ENCODE measurements at regions not wholly inside any gene's neighbourhood (a gene's known extent, or its start where the extent isn't known, plus 50 kb on each side); places are given as distances from the start of the nearest gene placed in this dataset.
"Not testable (repeated sequence)": the region's sequence is repeated elsewhere in the genome, so short reads cannot be mapped to it uniquely, and the experiment has no call there.

DNA sequence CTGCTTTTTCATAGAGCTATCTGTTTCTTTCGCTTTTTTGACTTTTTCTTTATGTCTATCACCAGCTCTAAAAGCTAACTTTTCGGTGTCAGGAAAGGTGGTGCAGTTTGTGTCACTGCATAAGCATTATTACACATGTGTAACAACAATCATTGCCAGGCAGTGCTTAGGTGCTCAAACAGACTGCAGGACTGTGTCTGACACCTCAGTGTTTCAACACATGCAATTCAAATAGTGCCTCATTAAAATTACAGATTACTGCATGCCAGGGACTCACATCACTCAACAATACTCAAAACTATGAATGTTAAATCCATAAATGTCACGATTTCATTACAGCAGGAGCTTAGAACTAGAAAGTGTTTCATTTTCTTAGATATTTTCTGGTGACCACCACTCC, 265.3 kb upstream of the SMIM30 start:
- DNase-seq = no peak

DNA sequence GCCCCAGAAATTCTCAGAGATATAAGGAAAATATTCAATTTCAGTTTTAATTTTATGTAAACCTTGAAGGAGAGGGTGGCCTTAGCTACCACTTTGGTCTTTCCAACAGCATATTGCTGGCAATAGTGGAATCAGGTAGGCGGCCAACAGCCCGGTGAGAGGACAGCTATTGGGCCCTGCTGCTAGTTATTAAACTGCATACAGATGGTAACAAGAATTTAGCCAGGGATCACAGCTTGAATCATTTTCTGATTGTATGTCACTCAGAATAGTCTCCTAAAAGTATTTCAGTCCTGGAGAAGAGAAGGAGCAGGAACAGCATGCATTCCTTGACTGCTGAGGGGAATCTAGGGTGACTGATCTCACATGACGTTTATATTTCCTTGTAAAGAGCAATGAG, 261.4 kb upstream of the SMIM30 start:
- peak in 1 of 14 donors; percentile 7 for DNase-seq

DNA sequence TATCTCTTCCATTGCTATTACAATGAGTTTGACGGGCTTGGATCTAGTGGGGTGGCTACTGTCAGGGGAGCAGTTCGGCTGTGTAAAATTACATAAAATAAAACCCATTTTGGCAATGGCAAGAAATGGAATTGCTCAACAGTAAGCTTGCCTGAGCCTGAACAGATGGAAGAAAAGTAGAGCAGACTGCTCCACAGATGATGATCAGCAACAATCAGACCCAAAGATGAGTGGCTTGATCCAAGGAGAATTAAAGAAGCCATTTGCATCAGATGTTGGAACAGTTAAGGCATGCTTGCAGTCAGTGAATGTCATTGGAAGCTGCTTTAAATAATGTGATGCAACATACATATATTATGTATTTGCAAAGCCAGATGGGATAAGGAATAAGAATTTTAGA, 256.6 kb upstream of the SMIM30 start:
- DNase-seq = no peak

DNA sequence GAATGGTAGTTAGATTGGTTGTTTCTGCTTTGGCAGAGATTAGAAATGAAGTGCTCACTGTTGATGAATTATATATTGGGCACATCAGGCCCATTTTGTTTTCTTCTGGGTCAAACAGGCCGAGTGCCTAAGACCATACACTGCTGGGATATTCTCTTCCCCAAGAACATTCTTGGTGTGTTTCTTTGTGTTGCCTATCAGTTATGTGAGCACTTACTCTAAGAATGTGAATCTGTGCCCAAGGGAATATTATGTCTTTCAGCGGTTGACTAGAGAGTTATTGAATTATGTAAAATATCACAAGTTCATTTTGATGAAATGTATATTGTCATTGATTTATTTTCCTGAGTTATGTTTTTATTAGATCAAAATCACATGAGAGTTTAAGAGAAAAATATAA, 255.5 kb upstream of the SMIM30 start:
- no peak for DNase-seq

DNA sequence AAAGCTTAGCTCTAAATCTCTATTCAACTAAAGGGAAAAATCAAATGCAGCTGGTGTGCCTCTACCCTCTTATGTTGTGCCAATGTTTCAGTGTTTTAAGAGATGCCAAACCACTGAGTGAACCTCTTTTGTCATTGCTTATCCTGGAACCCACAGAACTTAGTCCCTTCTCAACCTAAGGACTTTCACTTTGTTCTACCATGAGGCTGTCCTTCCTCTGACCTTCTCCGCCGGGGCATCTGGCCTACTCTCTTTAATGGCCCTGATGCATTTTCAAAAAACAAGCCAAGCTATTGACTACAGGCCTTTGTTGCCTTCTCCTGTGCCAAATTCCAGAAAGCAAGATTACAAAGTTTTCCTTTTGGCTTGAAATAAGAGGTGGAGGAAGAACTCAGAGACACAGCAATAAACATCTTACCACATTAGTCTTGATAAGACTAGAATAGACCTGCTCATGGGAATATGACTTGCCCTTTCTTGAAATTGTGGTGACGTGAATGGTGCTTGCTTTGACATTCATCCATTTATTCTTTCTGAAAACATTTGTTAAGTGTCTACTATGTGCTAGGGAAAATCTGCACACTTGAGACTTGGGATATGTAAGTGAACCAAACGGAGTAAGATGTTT, 253.2 kb upstream of the SMIM30 start:
- DNase-seq = no peak

DNA sequence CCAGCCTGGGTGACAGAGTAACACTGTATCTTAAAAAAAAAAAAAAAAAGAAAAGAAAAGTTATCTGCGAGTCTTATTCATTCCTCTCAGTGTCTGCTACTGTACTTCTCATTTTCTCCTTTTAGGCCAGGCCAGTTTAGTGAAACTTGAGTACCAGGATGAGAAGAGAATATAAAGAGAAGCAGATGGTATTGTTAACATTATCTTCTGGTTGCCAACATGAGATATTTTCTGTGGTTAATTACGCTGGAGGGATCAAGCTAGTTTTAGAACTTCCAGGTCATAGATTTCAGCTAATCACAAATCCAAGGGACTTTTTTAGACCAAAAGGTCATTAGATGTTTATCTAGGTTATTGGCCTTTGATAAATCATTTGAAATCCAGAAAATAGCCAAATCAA, 252.6 kb upstream of the SMIM30 start:
- no peak for DNase-seq

DNA sequence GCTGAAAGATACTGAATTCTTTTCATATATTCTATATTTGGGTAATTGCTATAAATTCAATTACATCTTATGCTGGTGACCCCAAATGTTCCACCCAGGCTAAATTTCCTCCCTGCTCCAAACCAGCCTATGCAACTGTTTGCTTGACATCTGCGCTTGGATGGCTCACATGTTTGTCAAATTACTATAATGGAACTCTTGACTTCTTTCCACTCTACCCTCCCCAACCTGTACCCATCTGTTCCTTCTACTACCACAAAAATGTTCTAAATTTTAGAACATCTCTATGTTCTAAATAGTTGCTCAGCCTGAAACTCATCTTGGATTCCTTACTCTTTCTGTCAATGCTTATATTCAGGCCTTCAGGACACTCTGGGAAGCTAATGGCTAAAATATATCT, 249.9 kb upstream of the SMIM30 start:
- no peak for DNase-seq

DNA sequence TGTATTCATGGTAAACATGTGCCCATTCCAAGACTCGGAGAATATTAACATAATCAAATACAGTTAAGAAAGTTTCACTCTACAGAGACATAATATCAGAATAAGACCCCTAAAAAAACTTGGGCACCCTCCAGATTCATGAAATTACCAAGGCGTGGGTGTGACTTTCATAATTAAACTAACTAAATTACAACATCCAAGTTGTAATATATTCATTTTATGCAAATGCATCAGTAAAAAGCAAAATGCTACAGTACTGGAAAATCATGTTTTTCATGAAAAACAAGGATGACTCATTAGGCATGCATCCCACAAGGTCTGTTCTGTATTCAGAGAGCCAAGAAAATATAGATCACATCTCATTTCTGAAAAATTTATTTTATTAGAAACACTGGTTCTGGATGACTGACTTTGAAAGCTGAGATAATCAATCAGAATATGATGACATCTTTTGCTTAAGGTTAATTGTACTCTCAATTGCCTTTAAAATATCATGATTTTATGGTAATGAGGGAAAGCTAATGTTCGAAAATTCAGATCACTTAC, 248.8 kb upstream of the SMIM30 start:
- DNase-seq = no peak

DNA sequence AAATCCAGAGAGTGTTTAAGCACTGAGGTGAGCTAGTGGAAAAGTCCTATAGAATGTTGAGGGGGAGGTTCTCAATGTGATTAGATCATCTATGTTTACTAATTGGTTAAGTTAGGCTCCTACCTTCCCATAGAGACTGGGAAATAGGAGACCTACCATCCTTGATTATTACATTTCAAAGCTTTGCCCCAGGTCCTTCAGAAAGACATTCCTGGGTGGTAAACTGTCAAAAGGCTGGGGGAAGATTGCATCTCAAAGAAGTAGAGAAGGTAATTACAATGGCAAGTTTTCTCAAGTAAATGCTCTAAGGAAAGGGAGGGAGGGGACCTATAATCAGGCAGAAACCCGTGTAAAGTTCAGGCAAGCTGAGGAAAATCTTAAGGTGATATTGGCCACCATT, 247.8 kb upstream of the SMIM30 start:
- DNase-seq = no peak

DNA sequence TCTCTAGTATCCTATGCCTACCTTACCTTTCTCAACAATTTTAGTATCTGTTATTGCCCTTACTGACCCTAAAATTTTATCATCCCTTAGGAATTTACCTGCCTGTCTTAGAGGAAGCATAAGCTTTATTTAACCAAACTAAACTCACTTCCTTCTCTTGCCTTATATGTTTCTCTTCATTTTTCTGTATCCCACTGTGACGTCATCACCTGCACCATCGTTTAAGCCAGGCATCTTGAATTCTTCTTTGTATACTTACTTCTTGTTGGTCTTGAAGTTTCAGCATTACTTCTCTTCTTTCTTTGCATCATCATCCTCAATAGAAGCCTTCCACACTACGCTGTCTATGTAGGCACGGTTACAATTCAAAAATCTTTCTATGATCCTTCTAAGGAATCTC, 231.0 kb upstream of the SMIM30 start:
- DNase-seq = no peak

DNA sequence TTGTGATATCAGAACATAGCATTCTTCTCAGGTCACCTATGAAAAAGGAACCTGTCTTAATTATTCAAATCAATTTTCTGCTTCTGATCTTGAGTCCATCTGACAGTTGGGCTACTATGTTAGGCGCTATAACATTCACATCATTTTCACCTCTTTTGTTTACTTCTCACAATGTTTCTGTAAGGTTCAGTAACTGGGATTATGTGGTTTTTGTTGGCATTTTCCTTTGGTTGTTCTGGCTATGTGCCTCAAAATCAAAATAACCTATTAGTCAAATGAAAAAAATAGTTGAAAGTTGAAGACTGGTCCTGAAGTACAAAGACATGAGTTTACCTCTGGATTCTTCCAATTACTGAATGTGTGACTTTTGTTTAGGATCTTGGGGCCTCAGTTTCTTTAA, 221.3 kb upstream of the SMIM30 start:
- no peak for DNase-seq

DNA sequence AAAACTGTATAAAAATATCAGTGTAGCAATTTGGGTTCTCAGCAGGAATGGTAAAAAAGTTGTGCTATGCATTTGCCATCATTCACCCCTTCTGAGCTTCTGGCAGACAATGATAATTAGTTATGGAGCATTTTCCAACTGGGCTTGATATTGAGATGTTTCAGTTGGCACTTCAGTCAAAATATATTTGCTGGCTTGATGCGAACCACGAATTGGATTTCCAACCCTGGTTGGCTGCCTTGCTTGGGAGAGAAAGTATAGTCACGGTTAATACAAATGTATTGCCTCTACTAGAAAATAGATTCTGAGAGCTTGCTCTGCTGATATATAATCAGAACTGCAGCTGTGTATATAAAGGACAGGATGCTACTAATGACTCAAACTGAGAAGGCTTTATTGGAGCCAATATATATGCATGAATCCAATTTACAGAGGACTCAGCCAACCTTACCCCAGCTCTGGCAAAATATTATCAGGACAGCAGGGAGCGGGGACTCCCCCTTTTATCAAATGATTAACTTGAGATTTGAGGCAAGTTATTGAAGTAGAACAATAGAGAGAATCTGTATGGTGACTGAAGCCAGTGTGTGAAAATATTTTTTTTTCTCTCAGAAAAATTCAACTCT, 219.8 kb upstream of the SMIM30 start:
- DNase-seq = no peak

DNA sequence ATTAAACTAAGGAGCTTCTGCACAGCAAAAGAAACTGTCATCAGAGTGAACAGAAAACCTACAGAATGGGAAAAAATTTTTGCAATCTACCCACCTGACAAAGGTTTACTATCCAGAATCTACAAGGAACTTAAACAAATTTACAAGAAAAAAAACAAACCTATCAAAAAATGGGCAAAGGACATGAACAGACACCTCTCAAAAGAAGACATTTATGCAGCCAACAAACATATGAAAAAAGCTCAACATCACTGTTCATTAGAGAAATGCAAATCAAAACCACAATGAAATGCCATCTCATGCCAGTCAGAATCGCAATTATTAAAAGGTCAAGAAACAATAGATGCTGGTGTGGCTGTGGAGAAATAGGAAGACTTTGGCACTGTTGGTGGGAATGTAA, 218.5 kb upstream of the SMIM30 start:
- not testable (repeated sequence) for DNase-seq

DNA sequence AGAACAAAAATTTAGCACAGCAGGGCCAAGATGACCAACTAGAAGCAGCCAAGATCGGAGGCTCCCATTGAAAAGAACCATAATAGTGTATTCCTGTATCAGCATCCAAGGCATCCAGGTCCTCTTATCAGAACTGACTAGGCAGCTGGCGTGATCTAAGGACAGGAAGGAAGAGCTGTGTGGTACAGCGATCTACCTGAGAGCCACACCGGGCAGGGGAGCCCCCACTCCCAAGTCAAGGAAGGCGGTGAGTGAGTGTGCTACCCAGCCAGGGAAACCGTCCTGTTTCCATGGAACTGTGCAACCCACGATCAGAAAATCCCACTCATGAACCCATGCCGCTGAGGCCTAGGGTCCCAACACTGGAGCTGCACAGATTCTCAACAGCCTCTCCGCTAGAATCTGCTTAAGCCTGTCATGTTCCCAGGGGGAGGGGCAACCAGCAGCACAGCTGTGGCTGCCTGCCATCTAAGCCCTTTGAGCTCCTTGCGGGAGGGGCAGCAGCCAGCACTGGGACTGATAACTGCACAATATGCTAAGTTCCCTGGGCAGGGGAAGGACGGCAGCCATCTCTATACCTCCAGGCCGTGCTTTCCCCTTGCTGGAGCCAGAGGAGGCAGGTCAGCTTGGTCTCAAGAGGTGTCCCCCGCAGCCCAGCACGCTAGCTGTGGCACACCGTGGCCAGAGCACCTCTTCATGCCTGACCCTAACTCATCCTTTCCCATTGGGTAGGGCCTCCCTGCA, 213.0 kb upstream of the SMIM30 start:
- no peak for DNase-seq

DNA sequence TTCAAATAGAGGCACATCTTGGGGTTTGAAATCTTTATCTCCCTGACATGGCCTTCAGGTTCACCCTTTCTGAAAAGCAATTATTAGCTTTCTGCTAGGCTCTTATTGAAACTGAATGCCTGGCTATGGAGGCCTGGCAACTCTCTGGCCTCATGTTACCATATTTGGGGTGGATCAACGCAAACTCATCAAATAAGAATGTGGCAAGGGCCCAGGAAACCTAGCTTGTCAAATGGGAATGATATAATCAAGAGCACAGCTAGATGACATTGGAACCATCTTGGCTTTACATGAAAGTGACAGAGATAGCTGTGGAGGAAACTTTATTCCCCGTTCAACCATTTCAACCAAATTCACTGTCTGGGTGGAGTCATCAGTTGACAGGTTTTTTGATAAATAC, 202.8 kb upstream of the SMIM30 start:
- DNase-seq = no peak

DNA sequence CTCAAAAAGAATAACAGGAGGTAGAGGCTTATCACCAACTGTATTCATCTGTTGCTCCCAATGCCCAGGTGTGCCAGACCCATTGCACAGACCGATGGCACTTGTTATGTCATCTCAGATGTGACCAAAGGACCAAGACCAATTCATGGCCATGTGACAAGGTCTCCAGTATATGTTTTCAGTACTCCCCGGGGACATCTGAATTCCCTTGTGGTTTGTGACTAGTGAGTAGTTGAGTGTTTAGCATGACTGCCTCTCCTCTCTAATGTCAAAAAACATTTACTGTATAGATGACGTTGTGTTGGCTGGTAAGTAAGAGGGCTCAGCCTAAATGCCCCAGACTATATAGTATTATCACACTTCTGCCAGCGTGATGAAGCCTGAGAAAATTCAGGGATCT, 202.1 kb upstream of the SMIM30 start:
- DNase-seq = no peak

DNA sequence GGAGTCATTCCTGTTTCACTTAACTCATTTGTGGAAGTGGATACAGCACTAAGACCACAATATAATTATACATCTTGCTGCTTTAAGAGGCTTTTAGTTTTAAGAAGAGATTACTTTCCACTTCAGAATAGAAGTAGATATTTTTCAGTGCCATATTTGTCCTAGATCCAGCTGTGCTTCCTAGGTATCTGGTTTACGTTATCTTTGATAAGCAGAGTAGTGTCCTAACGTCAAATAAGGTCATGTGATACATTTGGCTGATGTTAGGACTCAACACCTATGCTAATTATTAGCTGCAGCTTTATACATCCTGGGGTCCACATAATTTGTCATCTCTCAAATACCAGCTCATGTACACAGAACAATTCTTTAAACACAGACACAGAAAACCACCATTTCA, 196.2 kb upstream of the SMIM30 start:
- no peak for DNase-seq

DNA sequence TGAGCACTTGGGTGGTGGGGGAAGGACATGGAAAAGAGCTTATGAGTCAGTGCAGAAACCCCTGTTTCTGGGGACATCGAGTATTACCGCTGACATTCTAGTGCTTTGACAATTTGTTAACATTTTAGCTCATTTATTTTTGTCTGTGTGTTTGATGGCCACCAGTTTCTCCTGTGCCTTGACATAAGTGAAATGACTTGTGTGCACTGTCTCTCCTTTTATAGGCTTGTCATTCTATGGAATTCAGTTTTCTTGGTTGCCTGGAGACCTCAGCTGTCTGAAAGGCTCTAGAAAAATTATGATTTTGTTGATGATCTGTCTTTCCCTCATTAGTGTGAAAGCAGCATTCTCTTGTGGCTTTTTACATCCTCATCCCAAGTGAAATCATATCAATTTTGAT, 190.0 kb upstream of the SMIM30 start:
- no peak for DNase-seq

DNA sequence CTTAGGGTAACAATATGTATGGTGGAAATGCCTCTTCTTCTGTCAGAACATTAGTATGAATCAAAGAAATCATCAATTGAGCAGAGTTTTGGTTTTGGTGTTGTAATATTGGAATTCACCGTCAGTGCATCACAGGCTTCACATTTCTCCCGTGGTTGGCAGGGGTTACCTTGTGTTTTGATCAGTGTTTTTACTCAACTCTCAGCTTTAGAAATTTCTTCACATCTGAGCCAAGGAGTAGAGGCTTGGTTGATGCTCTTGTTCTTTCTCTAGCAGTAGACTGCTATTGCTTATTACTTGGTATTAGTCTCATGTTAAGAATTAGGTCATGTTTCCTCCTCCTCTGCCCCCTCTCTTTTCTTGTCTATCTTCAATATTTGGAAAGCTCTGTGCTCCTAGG, 188.8 kb upstream of the SMIM30 start:
- DNase-seq = no peak

DNA sequence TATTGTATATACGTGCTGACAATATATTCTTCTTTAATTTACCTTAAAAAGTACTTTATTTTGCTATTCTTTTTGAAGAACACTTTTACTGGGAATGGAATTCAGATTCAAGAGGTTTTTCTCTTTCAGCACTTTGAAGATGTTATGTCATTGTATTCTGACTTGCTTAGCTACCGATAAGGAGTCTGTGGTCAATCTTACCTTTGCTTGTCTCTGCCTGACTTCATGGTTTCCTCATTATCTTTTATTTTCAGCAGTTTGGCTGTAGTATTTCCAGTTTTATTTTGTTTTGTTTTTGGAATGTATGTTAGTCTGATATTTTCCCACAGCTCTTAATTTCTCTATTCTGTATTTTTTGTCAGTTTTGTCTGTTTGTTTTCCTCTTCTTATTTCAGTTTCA, 187.9 kb upstream of the SMIM30 start:
- DNase-seq = no peak

DNA sequence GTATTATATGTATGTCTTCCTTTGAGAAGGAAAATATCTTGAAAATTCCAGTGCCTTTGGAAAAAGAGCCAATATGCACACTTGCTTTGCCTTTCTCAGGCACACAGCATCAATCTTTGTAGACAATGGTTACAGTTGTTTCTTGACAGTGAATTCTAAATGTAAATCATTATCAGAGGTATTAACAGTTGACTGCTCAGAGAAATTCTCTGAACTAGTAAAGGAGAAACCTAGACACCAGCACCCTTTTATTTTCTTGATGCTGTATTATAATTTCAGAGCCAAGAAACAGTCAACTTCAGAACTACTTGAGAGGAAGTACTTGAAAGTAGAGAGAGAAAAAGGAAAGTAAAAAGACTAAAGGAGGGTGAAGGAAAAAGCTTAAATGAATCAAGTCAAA, 185.8 kb upstream of the SMIM30 start:
- no peak for DNase-seq

DNA sequence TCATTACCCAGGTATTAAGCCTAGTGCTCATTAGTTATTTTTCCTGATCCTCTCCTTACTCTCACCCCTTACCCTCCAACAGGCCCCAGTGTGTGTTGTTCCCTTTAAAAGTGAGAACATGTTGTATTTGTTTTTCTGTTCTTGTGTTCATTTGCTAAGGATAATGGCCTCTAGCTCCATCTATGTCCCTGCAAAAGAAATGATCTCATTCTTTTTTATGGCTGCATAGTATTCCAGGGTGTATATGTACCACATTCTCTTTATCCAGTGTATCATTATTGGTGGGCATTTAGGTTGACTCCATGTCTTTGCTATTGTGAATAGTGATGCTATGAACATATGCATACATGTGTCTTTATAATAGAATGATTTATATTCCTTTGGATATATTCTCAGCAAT, 185.0 kb upstream of the SMIM30 start:
- DNase-seq = not testable (repeated sequence)

DNA sequence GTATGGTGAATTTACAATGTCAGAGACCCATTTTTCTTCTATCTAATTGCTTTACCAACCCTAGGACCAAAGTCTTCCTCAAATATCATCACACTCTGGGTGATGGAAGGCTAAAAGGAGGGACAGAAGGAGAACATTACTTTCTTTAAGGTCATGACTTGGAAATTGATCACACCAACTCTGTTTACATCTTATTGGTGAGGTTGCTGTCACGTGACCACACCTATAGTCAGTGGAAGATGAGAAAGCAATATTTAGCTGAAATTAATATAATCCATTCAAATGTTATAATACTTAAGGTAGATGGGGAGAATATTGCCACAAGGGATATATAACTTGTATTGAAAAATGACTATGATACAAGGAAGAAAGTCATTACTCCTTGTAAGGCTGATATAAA, 183.6 kb upstream of the SMIM30 start:
- no peak for DNase-seq

DNA sequence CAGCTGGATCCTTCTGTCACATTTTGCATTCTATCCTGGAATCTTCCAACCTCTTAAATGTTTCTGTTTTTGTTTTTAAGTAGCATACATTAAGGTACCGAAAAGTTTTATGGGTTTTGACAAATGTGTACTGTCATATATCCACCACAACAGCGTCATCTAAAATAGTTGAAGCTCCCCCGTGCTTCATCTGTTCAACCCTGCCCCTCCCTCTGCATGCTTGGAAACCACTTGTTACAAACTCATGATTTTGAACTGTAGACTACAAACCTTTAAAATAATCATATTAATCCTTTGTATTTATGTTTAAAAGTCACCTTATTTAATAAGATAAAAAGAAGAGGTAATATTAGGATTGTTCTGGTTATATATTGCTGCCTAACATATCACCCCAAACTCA, 182.8 kb upstream of the SMIM30 start:
- no peak for DNase-seq
